ENCODE measurements at regions not wholly inside any gene's neighbourhood (a gene's known extent, or its start where the extent isn't known, plus 50 kb on each side); places are given as distances from the start of the nearest gene placed in this dataset.

- no peak for TF ChIP-seq NANOG (IDR thresholded peaks at IDR 0.05; ENCODE audit: insufficient read depth, low read depth, low read length, poor library complexity, severe bottlenecking)
Observed at GRCh38 chr5:97458851-97459250, 275.8 kb upstream of the RIOK2 start (continued).

All from H1 (cell line).